HG02610 (cell line): ENCODE measurements at regions not wholly inside any gene's neighbourhood (a gene's known extent, or its start where the extent isn't known, plus 50 kb on each side); places are given as distances from the start of the nearest gene placed in this dataset.

Source experiments
- ATAC-seq: cut with Tn5 transposase; IDR thresholded peaks from one replicate; pipeline ENCODE4 v1.9.1; 2021; ENCODE audit warnings: mild to moderate bottlenecking, moderate library complexity; ENCODE audit not compliant: unreplicated experiment

DNA sequence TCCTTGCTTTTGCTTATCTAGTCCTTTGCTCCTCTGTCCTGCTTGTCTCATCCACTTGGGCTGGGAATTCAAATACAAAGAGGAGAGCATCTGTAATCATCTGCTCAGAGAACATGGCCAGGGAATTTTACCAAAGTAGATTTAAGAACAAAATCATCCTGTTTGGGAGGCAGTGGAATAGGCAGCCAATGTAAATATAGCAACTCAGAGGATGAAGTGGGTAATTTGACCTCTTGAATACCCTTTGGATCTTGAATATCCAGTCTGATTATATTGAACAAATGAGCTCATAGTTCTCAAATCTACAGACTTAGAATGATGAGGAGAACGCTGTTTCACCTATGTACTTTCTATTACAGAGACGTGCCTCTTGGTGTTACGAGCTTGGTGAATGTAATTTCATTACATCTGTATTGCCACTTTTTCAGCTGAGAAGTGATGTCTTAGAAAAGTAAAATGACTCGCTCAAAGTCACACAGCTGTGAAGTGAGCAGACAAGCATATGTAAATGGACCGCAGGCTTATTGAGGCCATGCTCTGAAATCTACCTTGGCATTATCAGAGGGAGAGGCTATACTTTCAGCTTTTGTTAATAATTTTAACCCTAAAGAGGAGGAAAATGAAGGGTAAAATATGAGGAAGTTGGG is 266.3 kb downstream of the MTX2 start:
- ATAC-seq: no peak

DNA sequence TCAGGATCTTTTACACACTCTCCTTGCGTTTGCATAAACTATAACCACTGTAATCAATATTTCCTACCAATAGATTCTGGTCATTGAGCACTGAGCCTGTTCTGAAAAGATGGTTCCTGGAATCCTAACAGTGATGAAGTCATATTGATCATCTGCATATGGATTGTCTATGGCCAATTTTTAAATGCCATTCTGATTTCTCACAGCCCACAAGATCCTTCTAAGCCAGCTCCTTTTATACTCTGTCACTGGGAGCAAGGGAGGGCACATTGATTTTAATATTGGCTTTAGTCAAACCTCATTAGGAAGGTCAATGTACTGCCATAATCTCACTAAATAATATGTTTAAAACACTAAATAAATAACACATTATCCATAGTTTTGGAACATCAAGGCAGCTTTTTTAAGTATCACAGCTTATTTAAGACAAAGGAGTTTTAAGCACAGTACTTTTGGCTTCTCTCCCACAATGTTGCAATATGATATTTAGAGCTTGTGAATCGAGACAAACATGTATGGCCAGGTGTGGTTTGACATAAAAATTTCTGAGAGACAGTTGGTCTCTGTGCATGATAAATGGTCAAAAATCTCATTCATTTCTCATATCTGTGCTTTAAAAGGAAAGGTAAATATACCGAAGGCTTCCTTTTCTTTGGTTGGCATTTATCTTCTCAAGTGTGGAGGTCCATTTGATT is 267.3 kb downstream of the MTX2 start:
- no peak for ATAC-seq

DNA sequence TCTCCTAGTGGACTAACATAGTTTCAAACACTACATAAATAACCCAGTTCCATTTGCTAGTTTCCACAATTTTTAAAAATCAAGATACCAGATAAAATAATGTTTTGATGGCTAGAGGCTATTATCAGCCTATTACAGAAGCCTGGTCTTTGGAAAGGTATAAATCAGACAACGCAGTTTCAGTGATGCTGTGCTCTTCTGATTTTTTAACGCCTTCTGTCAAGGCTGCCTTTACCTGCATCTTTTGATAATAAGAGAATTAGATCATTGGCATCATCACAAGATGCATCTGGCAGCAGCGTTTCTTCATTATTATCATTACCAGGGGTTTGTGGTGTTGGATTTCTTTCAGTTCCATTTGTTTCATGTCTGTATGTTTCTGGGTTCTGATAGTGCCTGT is 268.7 kb downstream of the MTX2 start:
- ATAC-seq: no peak

DNA sequence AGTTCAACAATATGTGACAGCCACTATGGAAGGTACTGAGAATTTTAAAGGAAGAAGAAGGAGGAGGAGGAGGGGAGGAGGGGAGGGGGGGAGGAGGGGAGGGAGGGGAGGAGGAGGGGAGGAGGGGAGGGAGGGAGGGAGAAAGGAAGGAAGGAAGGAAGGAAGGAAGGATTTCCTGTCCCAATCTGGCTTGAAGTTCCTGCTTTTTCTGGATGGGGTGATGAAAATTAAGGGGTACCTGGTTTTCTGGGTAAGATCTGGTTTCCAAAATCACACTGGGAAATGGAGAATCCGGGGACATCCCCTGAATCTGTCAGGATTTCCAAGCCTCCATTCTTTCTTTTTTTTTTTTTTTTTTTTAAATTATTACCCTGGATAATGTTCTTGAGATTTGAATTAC is 271.8 kb downstream of the MTX2 start:
- ATAC-seq: no peak

DNA sequence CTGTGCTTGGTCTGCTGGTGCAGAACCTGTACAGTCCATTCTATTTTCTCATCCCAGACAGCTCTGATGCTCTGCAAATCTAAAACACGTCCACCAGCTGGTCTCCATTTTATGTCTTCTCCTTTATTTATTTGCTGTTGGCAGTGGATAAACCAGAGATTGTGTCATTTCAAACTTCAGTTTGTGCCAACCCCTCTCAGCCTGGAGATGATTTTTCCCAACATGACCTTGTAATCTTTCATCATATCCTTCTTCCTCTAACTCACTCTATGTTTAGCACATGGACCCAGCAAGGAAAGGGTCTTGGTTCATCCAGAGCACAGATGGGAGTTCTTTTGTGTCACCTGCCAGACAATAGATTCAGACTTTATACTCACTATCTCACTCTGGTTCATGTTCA is 273.2 kb downstream of the MTX2 start:
- no peak for ATAC-seq

DNA sequence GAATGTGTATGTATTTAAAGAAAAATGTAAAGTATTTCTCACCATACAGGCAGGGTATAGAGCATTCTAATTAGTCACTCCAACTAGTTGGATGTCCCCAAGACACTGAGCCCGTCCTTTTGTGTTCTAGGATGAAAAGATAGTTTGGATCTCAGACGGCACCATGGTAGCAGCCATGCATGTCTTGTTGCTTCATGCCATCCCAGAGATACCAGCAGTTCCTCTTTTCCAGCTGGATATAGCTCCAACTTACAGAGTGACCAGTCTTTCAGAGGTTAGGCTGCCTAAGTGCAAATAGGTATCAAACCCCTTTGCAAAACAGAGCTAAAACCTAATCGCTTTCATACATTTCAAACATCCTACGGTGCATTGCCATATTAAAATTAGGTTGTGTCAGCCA is 275.3 kb downstream of the MTX2 start:
- no peak for ATAC-seq

DNA sequence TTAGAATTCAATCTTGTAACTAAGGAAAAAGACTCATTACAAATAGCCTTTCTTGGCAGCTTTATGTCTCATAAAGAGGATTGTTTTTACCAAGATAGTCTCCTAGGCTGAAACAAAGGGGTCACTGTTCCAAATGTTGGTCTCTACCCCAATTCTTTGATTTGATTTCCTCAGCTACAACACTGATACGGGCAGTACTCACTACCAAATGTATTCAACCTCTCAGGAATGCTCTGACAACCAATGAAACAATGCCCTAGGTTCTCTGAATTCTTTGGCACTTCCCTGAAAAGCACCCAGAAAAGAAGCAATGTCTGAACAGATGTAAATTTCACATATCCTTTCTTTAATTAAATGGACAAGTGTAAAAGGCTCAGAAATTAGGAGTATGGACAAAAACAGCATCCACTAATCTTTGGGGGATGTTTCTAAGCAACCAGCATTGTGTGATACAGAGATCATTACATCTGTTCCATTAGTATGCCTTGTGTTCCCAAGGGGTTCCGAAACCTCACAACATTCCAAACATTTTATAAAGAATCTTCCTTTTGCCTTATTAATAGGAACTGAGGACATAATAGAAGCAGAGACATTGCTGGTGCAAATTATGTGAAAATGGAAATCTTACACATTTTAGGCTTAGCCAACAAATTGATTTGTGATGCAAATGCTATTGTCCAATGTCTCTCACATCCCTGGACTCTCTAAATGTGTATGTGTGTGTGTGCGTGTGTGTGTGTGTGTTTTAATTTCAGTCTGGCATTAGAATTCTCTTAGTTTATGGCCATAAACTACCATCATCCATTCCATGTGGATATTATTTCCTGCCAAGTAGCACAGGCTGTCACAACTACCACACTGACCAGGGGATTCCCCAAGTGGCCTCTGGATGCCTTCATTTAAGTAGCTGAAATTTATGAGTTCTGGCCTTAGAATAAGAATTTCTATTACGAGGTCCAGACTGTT is 276.0 kb downstream of the MTX2 start:
- no peak for ATAC-seq

DNA sequence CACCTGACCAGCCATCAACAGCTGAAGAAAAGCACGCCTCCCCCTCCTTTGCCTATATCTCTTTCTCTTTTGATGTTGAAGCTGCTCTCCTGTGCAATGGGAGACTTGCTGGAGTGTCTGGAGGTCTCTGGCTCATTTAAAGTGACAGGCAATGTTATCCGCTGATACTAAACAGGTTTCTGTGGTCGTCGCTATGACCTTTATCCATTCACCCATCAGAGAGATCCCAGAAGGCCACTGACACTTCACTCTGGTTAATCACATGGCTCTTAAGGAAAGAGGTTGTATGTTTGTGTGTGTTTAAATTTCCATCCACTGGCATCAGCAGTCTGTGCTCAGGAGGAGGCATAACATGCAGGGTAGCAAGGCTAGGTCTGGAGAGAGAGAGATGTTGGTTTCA is 277.3 kb downstream of the MTX2 start:
- no peak for ATAC-seq

DNA sequence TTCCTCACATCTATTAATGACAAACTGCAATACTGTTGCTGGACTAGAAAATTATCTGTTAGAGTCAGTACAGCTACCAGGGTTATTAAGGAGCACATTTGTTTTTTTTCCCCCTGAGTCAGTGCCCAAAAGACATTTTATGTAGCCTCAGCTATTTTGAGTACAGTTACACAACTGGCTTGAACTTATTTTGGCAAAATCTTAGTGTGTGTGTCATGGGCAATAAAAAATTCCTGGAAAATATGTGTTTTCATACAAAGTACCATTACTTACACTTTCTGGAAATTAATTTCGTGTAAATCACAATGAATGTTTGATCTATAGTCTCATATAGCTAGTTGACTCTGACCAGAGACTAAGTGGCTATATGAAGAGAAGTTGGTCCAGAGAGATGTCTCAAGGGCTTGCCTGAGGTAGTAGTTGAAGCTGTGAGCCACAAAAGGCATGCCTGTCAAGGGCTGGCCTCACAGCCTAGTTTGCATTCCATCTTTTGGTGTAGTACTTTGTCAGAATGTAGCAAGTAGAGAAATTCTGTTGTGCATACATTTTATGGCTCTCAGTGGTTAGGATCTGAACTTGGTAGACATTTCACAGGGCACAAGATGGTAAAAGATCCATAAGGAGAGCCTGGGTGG is 283.4 kb downstream of the MTX2 start:
- no peak for ATAC-seq

DNA sequence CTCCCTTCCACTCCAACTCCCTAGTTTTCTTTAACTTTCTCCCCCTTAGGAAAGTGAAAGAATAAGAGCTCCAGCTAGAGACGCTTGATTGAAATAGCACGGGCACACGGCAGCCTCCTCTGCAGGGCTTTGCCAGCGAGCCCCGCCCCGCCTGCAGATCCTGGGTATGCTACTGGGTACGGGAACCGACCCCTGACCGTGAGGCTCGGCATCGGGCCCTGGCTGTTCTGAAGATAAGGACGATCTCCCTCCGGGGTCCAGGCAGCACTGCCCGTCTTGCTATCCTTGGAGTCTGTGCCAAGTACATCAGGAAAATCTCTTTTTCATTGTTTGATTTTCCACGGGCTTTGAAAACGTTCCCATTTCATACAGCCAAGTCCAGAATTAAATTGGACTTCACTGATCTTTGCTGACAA is 284.5 kb downstream of the MTX2 start:
- ATAC-seq: no peak

DNA sequence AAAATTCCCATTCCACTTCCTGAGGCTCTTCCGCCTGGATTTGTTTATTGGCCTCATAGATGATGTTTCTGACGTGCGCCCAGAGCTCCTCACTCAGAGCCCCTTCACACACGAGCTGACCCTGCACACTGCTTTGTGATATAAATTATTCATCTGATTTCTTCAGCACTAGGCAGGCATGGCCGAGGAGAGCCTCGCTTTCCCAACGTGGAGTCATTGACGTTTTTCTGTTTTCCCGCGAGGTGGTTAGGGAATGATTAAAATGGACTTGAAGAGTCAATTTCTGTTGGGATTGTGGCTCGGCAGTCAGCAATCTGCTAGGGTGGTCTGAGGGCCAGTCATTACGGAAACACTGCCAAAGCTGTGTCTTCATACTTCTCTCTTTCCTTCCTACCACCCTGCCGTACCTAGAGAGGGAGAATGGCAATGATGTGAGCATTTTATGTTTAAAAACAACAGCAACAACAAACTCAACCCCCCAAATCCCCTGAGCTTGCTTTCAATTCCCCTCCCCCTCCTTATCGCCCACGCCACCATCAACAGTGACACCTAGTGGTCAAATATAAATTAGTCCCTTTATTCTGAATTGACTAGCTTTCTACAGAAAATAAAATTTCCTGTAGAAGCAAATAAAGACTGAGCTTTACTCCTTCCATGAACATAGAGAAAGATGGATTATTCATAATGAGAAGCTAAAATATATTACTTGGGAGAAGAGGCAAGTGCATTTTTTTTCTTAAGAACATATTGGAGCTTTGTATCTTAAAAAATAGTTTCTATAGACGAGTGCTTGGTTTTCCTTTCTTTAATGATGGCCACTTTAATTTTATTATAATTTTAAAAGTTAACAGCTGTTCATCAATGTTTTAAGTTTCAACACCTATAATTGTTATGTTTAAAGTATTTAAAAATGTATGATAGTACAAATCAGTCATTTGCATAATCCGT is 285.1 kb downstream of the MTX2 start:
- no peak for ATAC-seq

DNA sequence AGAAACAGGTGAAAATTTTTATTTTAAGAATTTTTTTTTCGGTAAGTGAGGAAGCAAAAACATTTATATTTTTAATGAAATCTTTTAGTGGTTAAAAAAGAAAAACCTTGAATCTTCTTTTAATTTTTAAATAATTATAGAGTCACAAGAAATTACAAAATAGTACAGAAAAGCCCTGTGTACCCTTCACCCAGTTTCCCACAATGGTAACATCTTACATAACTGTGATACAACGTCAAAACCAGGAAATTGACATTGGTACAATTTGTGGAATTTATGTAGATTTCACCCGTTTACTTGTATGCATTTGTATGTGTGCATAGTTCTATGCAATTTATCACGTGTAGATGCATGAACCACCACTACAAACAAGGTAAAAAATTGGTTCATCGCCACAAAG is 285.9 kb downstream of the MTX2 start:
- ATAC-seq: no peak

DNA sequence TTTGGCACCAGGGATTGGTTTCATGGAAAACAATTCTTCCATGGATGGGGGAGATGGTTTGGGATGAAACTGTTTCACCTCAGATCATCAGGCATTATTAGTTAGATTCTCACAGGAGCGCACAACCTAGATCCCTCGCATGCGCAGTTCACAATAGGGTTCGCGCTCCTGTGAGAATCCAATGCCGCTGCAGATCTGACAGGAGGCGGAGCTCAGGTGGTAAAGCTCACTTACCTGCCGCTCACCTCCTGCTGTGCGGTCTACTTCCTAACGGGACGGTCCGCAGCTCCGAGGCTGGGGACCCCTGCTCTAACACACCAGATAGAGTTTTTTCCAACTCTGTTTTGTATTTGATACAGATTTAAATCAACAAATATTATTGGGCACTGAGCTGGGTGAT is 286.5 kb downstream of the MTX2 start:
- no peak for ATAC-seq

DNA sequence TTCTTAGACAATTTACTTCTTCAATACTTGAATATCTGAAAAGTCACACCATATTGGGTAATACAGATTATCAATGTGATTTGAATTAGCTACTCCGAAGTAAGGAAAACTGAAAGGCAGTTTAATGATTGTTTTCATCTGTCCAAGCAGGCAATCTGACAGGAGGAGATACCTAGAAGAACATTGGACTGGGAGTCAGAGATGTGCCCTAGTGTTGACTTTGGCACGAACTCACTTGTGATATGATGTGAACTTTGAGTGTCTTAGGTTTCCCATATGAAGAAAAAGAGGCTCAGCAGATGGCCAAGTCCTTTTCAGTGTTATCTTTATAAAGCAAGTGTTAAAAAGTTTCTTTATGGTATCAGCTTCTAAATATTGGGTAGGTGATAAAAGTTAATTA is 287.1 kb downstream of the MTX2 start:
- no peak for ATAC-seq

DNA sequence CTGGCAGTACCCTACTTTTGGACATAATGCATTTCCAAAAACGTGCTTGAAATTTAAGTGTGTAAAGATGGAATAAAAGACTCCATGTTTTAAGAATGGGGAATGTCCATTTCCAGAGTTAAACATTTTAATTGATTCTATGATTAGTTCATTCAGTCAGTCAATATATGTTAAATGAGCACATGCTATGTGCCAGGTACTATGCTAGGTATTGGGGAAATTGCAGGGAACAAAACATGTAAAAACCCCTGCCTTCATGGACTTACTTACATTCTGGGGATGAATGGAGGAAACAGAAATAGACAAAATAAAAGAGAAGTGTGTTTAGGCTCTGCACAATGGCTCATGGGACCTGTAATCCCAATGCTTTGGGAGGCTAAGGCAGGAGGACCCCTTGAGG is 288.6 kb downstream of the MTX2 start:
- ATAC-seq: no peak

DNA sequence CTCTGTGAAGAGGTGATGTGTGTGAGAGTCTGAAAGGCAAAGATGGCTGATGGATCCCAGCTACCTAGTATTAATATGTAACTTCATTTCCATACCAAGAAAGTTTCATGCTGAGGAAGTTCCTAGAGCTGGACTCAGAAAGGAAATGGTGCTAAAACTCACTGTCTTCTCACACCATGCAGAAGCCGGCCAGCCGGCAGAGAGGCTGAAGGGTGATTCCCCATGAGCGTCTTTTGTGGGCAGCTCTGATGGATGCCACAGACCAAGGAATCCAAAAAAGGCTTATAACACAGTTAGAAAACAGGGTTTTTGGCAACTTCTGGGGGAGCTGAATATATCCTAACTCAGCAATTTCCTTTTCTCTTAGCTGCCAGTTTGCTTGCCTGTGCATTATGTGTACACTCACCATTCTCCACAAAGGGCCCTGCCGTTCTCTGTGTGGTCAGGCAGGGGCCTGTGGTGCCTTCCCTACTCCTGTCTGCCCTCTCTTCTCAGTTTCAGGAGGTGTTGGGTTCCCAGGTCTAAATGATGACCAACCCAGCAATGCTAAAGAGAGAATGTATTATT is 289.4 kb downstream of the MTX2 start:
- no peak for ATAC-seq

DNA sequence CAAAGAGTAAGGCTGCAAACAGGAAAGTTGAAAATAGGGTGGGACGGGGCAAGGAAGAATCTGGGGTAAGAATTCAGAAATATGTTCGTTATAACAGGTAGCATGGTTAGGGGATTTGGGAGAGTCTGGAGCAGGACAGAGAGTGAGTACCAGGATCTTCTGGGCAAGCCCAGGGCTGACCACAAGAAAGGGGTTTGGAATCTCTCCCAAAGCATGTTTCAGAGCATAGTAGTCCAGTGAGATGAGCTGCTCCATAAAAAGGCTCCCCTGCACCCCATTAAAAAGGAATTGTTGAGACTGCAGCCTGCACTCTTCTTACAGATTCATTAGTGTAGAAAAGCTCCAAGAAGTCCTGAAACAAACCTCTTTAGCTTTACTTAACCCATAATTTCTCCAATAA is 291.1 kb downstream of the MTX2 start:
- ATAC-seq: no peak

DNA sequence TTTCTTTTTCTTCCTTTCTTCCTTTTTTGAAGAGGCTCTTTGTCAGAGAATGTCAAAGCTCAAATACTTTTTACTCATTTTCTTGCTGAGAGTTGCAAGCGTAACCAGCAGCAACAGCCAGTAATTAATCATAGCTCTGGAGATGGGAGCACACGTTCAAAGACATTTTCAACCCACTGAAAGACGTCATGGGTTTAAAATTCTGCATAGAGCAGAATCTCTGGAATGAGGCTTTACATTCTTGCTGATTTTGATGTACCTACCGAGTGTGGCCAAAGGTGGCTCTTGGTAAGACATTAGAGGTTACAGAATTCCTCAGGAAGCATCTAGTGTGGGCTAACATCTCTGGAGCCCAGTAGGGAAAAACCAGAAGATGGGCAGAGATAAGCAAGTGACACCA is 292.5 kb downstream of the MTX2 start:
- ATAC-seq: no peak

DNA sequence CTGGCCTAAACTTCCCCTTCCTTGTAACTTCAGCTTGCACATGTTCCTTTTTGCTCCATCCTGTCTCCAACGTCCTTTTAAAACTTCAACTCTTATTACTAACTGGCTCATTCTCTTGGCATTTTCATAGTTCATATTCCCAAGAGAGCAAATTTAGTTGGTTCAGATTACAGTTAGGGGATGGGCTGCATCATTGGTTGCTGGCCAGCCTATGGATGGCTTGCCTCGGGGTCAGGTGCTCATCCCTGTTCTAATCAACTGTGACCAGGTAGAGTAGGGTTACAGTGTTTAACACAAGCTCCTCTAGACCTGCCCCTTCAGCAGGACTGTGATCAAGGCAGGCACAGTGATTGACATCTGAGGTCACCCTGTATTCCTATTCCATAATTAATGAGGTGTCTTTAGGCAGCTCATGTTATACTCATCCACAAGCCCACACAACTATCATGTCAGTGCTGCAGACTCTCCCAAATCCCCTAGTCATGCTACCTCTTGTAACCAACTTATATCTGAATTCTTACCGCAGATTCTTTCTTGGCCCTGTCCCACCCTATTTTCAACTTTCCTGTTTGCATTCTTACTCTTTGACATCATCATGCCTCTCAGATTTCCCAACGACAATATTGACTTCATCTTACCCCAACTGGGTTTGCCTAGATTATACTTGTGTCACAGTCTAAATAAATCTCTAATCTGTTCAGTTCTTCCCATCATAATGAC is 293.3 kb downstream of the MTX2 start:
- ATAC-seq: no peak
